ENCODE measurements at regions not wholly inside any gene's neighbourhood (a gene's known extent, or its start where the extent isn't known, plus 50 kb on each side); places are given as distances from the start of the nearest gene placed in this dataset.

DNA sequence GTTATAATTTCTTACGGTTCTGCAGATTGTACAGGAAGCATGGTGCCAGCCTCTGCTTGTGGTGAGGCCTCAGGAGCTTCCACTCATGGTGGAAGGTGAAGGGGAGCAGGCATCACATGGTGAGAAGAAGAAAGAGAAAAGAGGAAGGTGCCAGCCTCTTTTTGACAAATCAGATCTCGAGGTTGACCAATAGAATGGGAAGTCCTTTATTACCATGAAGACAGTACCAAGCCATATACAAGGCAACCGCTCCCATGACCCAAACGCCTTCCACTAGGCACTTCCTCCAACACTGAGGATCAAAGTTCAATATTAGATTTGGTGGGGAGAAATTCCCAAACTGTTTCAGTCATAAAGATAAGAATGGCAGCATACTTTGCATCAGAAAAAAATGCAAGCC, 502.8 kb downstream of the GLRX3 start:
- Mint-ChIP-seq H3K4me1 (no peaks in the 10 kb centered on the region), H3K27me3 (peaks cover 3 to 4% of the 10 kb centered on the region in 2 donors), H3K4me3 (no peak overlapping the region), H3K27ac (no peak overlapping the region), H3K9me3 (peaks cover 0 to 6% (median 2%) of the 10 kb centered on the region in 8 donors), H3K36me3 (no peaks in the 10 kb centered on the region)
- Histone ChIP-seq H3K27ac (ENCODE audit: low read depth, low read length) (no peak overlapping the region), H3K4me3 (ENCODE audit: low read length in 2 of 2) (no peak overlapping the region), H3K4me1 (ENCODE audit: insufficient read depth, low read length) (no peaks in the 10 kb centered on the region), H3K9me3 (ENCODE audit: control insufficient read depth in 1 of 2, low read length in 2 of 2) (no peaks in the 10 kb centered on the region), H3K36me3 (ENCODE audit: insufficient read depth, low read length) (no peaks in the 10 kb centered on the region), H3K27me3 (ENCODE audit: insufficient read depth, low read length) (no peaks in the 10 kb centered on the region)
- intact Hi-C loops (cut with micrococcal nuclease): no loop called here
- ChIA-PET CTCF (ENCODE audit: partially characterized antibody) (no interaction called here), POLR2A (ENCODE audit: partially characterized antibody) (no interaction called here)
- no peak for DNase-seq

DNA sequence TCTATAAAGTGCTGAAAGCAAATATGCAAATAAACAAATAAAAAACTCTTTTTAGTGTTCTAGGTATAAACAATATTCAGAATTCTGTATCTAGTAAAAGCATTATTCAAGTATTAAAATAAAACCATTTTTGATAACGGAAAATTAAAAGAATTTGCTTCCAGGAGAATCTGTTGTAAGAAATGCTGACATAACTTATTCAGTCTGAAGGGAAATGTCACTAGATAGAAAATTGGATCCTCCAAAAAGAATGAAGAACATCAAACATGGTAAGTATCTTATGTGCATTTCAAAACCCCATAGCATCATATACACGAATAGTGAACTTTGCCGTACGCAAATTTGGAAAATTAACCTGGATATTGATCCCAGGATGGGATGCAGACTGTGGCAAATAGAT, 506.7 kb downstream of the GLRX3 start:
- H3K27ac ChIP-seq (ENCODE audit: low read depth, low read length): no peak overlapping the region
- no peaks in the 10 kb centered on the region for H3K36me3 ChIP-seq (ENCODE audit: insufficient read depth, low read length)
- H3K4me1 ChIP-seq (ENCODE audit: insufficient read depth, low read length): no peaks in the 10 kb centered on the region
- CTCF ChIA-PET (ENCODE audit: partially characterized antibody): no interaction called here
- H3K27me3 ChIP-seq (ENCODE audit: insufficient read depth, low read length): no peaks in the 10 kb centered on the region
- H3K4me3 Mint-ChIP-seq: no peak overlapping the region
- POLR2A ChIA-PET (ENCODE audit: partially characterized antibody): no interaction called here
- no peaks in the 10 kb centered on the region for H3K4me1 Mint-ChIP-seq
- H3K9me3 Mint-ChIP-seq: peaks cover 0 to 7% (median 0%) of the 10 kb centered on the region in 8 donors
- H3K27me3 Mint-ChIP-seq: peaks cover 0 to 2% of the 10 kb centered on the region in 2 donors
- no peaks in the 10 kb centered on the region for H3K9me3 ChIP-seq (ENCODE audit: control insufficient read depth in 1 of 2, low read length in 2 of 2)
- intact Hi-C loops (cut with micrococcal nuclease): no loop called here
- no peak for DNase-seq
- H3K4me3 ChIP-seq (ENCODE audit: low read length in 2 of 2): no peak overlapping the region
- no peaks in the 10 kb centered on the region for H3K36me3 Mint-ChIP-seq
- H3K27ac Mint-ChIP-seq: no peak overlapping the region

DNA sequence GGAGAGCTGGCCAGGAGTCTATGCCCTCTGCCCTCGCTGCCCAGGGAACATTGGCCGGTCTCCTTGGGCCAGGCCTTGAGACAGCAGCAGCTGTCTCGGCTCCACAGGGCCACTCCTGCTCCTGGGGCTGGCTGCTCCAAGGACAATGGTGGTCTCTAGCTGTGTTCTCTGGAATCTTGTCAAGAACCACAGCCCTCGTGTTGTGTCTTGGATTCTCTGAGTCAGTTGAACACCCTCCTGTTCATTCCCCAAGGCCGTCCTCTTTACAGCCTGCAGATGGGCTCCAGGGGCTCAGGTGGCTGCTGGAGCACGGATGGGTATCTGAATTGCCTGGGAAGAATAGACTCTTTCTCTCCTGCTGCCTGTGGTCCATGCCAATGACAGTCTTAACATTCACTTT, 511.1 kb downstream of the GLRX3 start:
- no peaks in the 10 kb centered on the region for H3K27me3 ChIP-seq (ENCODE audit: insufficient read depth, low read length)
- no peak overlapping the region for H3K4me3 ChIP-seq (ENCODE audit: low read length in 2 of 2)
- Mint-ChIP-seq H3K4me3 (no peak overlapping the region), H3K27me3 (peaks cover 0 to 3% of the 10 kb centered on the region in 2 donors), H3K27ac (no peak overlapping the region), H3K9me3 (peaks cover 0 to 5% (median 4%) of the 10 kb centered on the region in 8 donors), H3K36me3 (no peaks in the 10 kb centered on the region), H3K4me1 (no peaks in the 10 kb centered on the region)
- CTCF ChIA-PET (ENCODE audit: partially characterized antibody): no interaction called here
- H3K27ac ChIP-seq (ENCODE audit: low read depth, low read length): no peak overlapping the region
- no peaks in the 10 kb centered on the region for H3K9me3 ChIP-seq (ENCODE audit: control insufficient read depth in 1 of 2, low read length in 2 of 2)
- no peak for DNase-seq
- no peaks in the 10 kb centered on the region for H3K4me1 ChIP-seq (ENCODE audit: insufficient read depth, low read length)
- H3K36me3 ChIP-seq (ENCODE audit: insufficient read depth, low read length): no peaks in the 10 kb centered on the region
- intact Hi-C loops (cut with micrococcal nuclease): no loop called here
- POLR2A ChIA-PET (ENCODE audit: partially characterized antibody): no interaction called here

DNA sequence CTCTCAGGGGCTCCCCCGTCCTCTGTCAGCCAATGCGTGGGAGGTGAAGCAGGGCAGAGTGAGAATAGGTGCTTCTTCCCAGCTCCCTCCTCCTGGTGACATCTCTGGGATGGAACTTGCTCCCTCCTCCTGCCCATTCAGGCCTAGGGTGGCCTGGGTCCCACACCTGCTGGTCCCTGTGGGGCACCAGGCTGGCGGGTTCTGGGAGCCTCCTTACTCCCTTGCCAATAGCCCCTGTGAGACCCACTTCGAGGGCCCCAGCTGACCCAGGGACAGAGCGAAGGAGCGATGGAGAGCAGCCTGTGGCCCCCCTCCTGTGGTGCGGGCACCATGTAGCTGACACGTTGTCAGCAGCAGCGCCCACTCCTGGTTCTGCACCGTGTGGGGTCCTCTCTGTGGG, 512.6 kb downstream of the GLRX3 start:
- no peaks in the 10 kb centered on the region for H3K36me3 Mint-ChIP-seq
- H3K27ac Mint-ChIP-seq: no peak overlapping the region
- H3K4me3 Mint-ChIP-seq: no peak overlapping the region
- H3K4me3 ChIP-seq (ENCODE audit: low read length in 2 of 2): no peak overlapping the region
- intact Hi-C loops (cut with micrococcal nuclease): no loop called here
- no peaks in the 10 kb centered on the region for H3K27me3 ChIP-seq (ENCODE audit: insufficient read depth, low read length)
- no peaks in the 10 kb centered on the region for H3K9me3 ChIP-seq (ENCODE audit: control insufficient read depth in 1 of 2, low read length in 2 of 2)
- ChIA-PET POLR2A (ENCODE audit: partially characterized antibody) (no interaction called here), CTCF (ENCODE audit: partially characterized antibody) (no interaction called here)
- no peaks in the 10 kb centered on the region for H3K4me1 Mint-ChIP-seq
- H3K4me1 ChIP-seq (ENCODE audit: insufficient read depth, low read length): no peaks in the 10 kb centered on the region
- H3K36me3 ChIP-seq (ENCODE audit: insufficient read depth, low read length): no peaks in the 10 kb centered on the region
- peaks cover 0 to 5% (median 4%) of the 10 kb centered on the region in 8 donors for H3K9me3 Mint-ChIP-seq
- H3K27me3 Mint-ChIP-seq: peaks cover 0 to 3% of the 10 kb centered on the region in 2 donors
- no peak overlapping the region for H3K27ac ChIP-seq (ENCODE audit: low read depth, low read length)
- no peak for DNase-seq

DNA sequence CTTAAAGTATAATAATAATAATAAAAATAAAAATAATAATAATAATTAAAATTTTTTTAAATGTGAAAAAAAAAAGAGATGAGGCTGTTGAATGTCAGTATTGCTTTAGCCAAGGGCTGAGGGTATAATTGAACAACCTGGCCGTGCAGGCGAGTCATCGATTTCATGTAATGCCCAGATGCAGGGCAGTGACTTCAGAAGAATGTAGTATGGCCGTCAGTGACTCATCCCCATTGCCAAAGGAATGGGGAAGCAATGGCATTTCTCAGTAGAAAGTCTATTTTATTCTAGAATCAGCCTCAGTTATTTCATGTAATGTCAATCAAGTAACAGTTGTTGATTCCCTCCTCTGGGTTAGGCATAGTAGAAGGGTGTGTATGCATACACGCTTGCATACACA, 516.4 kb downstream of the GLRX3 start:
- no peak for DNase-seq
- Histone ChIP-seq H3K27ac (ENCODE audit: low read depth, low read length) (no peak overlapping the region), H3K27me3 (ENCODE audit: insufficient read depth, low read length) (no peaks in the 10 kb centered on the region), H3K9me3 (ENCODE audit: control insufficient read depth in 1 of 2, low read length in 2 of 2) (no peaks in the 10 kb centered on the region), H3K36me3 (ENCODE audit: insufficient read depth, low read length) (no peaks in the 10 kb centered on the region), H3K4me1 (ENCODE audit: insufficient read depth, low read length) (no peaks in the 10 kb centered on the region), H3K4me3 (ENCODE audit: low read length in 2 of 2) (no peak overlapping the region)
- intact Hi-C loops (cut with micrococcal nuclease): no loop called here
- no peaks in the 10 kb centered on the region for H3K36me3 Mint-ChIP-seq
- ChIA-PET POLR2A (ENCODE audit: partially characterized antibody) (no interaction called here), CTCF (ENCODE audit: partially characterized antibody) (no interaction called here)
- H3K27me3 Mint-ChIP-seq: peaks cover 0 to 3% of the 10 kb centered on the region in 2 donors
- no peak overlapping the region for H3K27ac Mint-ChIP-seq
- no peaks in the 10 kb centered on the region for H3K4me1 Mint-ChIP-seq
- no peak overlapping the region for H3K4me3 Mint-ChIP-seq
- peaks cover 0 to 5% (median 4%) of the 10 kb centered on the region in 8 donors for H3K9me3 Mint-ChIP-seq

DNA sequence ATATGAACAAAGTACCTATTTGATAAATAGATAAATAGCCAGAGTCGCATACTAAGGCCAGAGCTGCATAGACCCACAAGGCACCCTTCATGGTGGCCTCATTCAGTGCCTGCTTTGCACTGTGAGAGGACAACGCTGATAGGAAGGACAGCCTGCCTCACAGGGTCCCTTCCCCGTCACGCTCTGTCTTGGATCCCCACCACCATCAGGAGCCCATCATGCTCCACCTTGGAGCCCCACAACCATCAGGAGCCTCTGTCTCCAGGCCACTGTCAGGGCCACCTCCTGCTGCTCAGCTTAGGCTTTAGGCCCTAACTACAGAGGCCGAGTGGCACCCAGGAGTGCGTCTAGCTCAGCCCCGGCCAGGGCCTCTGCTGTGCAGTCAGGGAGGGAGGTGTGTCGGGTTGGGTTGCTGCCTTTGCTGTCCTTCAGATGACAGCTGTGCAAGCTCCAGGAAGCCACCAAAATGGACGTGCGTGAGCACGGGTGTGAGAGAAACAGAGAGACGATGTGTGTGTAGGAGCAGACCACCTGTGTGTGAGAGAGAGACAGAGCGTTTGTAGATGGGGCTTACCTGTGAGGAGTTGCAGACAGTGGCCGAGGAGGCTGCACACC, 516.9 kb downstream of the GLRX3 start:
- Mint-ChIP-seq H3K27me3 (peaks cover 0 to 3% of the 10 kb centered on the region in 2 donors), H3K4me1 (no peaks in the 10 kb centered on the region), H3K36me3 (no peaks in the 10 kb centered on the region), H3K9me3 (peaks cover 0 to 5% (median 3%) of the 10 kb centered on the region in 8 donors), H3K27ac (no peak overlapping the region), H3K4me3 (no peak overlapping the region)
- Histone ChIP-seq H3K36me3 (ENCODE audit: insufficient read depth, low read length) (no peaks in the 10 kb centered on the region), H3K27me3 (ENCODE audit: insufficient read depth, low read length) (no peaks in the 10 kb centered on the region), H3K9me3 (ENCODE audit: control insufficient read depth in 1 of 2, low read length in 2 of 2) (no peaks in the 10 kb centered on the region), H3K4me1 (ENCODE audit: insufficient read depth, low read length) (no peaks in the 10 kb centered on the region), H3K4me3 (ENCODE audit: low read length in 2 of 2) (no peak overlapping the region), H3K27ac (ENCODE audit: low read depth, low read length) (no peak overlapping the region)
- DNase-seq: no peak
- POLR2A ChIA-PET (ENCODE audit: partially characterized antibody): no interaction called here
- CTCF ChIA-PET (ENCODE audit: partially characterized antibody): no interaction called here
- intact Hi-C loops (cut with micrococcal nuclease): no loop called here

DNA sequence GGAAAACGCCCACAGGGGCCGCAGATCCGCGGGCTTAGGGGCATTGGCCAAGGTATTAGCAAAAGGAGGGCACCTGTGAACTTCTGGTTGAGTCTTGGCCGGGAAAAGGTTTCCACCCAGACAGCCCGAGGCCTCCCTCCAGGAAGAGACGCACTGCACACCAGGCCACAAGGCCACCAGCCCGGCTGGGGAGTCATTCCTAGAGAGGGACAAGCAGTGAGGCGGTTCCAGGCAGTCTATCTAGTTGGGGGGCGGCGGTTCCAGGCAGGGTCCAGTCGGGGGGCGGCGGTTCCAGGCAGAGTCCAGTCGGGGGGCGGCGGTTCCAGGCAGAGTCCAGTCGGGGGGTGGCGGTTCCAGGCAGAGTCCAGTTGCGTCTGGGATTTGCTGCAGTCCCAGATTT, 518.5 kb downstream of the GLRX3 start:
- ChIA-PET CTCF (ENCODE audit: partially characterized antibody) (no interaction called here), POLR2A (ENCODE audit: partially characterized antibody) (no interaction called here)
- Histone ChIP-seq H3K27me3 (ENCODE audit: insufficient read depth, low read length) (no peaks in the 10 kb centered on the region), H3K4me1 (ENCODE audit: insufficient read depth, low read length) (no peaks in the 10 kb centered on the region), H3K4me3 (ENCODE audit: low read length in 2 of 2) (no peak overlapping the region), H3K9me3 (ENCODE audit: control insufficient read depth in 1 of 2, low read length in 2 of 2) (no peaks in the 10 kb centered on the region), H3K27ac (ENCODE audit: low read depth, low read length) (no peak overlapping the region), H3K36me3 (ENCODE audit: insufficient read depth, low read length) (no peaks in the 10 kb centered on the region)
- no peak for DNase-seq
- H3K9me3 Mint-ChIP-seq: peaks cover 0 to 2% (median 0%) of the 10 kb centered on the region in 8 donors
- H3K4me1 Mint-ChIP-seq: no peaks in the 10 kb centered on the region
- H3K4me3 Mint-ChIP-seq: no peak overlapping the region
- no peaks in the 10 kb centered on the region for H3K27me3 Mint-ChIP-seq
- no peak overlapping the region for H3K27ac Mint-ChIP-seq
- no peaks in the 10 kb centered on the region for H3K36me3 Mint-ChIP-seq
- intact Hi-C loops (cut with micrococcal nuclease): no loop called here

All from CD4-positive, alpha-beta memory T cell (primary cell).